Immature natural killer cell (primary cell): ENCODE measurements at regions not wholly inside any gene's neighbourhood (a gene's known extent, or its start where the extent isn't known, plus 50 kb on each side); places are given as distances from the start of the nearest gene placed in this dataset.
"Not testable (repeated sequence)": the region's sequence is repeated elsewhere in the genome, so short reads cannot be mapped to it uniquely, and the experiment has no call there.

Experiments
- DNase-seq, 3 donors: peaks; one replicate each; pipeline ENCODE4 v3.0.0; 2022; ENCODE audit warnings: mixed read lengths in 1 of 3
- H3K27ac Mint-ChIP-seq, 6 donors: one replicate each; pipeline ENCODE4 v1.8.0; 2020; ENCODE audit warnings: mixed read lengths in 6 of 6, mild to moderate bottlenecking in 5 of 6, inconsistent platforms in 4 of 6, moderate library complexity in 3 of 6
- H3K27me3 Mint-ChIP-seq, 3 donors: one replicate each; pipeline ENCODE4 v1.8.0; 2020 to 2021; ENCODE audit warnings: low read depth in 3 of 3, mild to moderate bottlenecking in 3 of 3, mixed read lengths in 3 of 3, moderate library complexity in 3 of 3, inconsistent platforms in 1 of 3
- H3K36me3 Mint-ChIP-seq, 3 donors: one replicate each; pipeline ENCODE4 v1.8.0; 2020; ENCODE audit warnings: mixed read lengths in 3 of 3, inconsistent platforms in 2 of 3, mild to moderate bottlenecking in 2 of 3
- H3K4me1 Mint-ChIP-seq, 2 donors: one replicate each; pipeline ENCODE4 v1.8.0; 2020; ENCODE audit warnings: inconsistent platforms in 2 of 2, mild to moderate bottlenecking in 2 of 2, mixed read lengths in 2 of 2, moderate library complexity in 1 of 2
- H3K4me3 Mint-ChIP-seq, 5 donors: one replicate each; pipeline ENCODE4 v1.8.0; 2020; ENCODE audit warnings: mild to moderate bottlenecking in 5 of 5, mixed read lengths in 5 of 5, inconsistent platforms in 3 of 5, moderate library complexity in 3 of 5
- H3K9me3 Mint-ChIP-seq, 6 donors: one replicate each; pipeline ENCODE4 v1.8.0; 2020; ENCODE audit warnings: mild to moderate bottlenecking in 6 of 6, mixed read lengths in 6 of 6, inconsistent platforms in 4 of 6, moderate library complexity in 3 of 6

DNA sequence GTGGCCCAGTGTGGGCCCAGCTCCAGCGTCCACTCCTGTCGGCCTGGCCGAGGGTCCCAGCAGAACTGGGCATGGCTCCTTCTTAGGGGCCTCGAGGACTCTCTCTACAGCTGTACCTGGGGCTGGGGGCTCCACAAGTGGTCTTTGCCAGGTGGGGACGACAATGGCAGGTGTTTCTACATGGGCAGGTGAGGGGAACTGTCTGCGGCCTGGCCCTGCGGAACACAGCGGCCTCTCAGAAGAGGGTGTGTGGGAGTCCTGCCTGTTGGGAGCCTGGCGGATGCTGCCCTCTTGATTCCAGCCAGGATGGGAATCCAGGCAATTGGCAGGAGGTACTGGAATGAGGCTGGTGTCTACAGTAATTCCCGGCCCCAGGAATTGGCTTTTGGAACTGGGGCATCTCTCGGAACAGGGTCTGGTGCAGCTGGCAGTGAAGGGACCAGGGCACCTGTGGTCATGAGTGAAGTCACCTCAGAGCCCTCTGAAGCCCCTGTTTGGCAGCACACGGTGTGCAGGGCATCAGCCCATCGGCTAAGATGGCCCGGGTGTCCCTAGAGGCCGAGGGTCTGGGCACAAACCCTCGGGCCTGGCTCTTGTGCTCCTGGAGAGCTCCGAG, 357.9 kb downstream of the TMEM121 start:
- not testable (repeated sequence) for H3K27ac Mint-ChIP-seq, H3K9me3 Mint-ChIP-seq, DNase-seq, H3K4me3 Mint-ChIP-seq, H3K4me1 Mint-ChIP-seq, H3K36me3 Mint-ChIP-seq, H3K27me3 Mint-ChIP-seq

GRCh38 chr14:105884808-105885281, 358.5 kb downstream of the TMEM121 start:
- H3K27me3 Mint-ChIP-seq: peaks cover 0 to 2% (median 1%) of the 10 kb centered on the region in 3 donors
- no peak overlapping the region for H3K4me3 Mint-ChIP-seq
- no peaks in the 10 kb centered on the region for H3K4me1 Mint-ChIP-seq
- H3K27ac Mint-ChIP-seq: no peak overlapping the region
- H3K36me3 Mint-ChIP-seq: no peaks in the 10 kb centered on the region
- H3K9me3 Mint-ChIP-seq: no peaks in the 10 kb centered on the region
- DNase-seq: no peak

DNA sequence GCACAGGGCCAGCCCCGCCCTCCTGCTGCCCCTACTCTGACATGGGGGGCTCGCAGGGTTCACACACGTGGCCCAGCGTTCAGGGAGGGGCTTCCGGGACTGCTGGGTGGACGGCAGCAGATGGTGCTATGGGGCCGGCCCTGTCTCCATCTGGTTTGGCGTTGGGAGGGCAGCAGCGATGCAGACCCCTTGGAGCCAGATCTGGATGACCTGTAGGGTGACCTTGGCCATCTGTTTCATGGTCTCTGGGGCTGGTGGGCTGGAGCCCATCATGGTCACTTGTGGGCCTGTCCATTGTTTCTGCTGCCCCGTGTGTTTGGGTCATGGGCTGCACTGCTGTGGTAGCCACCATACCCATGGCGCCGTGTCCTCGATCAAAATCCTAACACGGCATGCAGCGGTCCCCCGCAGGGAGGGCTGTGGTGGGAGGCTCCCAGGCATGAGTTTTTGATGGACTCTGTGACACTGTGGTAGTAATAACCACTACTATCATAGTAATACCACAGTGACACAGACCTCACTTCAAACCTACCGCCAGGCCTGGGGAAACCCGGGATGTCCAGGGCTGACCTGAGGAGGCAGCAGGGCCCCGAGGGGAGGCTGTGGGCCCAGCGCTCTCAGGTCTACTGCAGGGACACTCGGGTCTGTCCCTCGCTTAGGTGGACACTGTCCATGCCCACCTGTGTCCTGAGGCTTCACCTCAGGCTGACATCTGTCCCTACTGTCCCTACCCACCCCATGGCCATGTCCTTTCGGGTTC, 359.4 kb downstream of the TMEM121 start:
- Mint-ChIP-seq H3K4me1 (no peaks in the 10 kb centered on the region), H3K36me3 (no peaks in the 10 kb centered on the region), H3K27ac (no peak overlapping the region), H3K27me3 (peaks cover 0 to 2% (median 1%) of the 10 kb centered on the region in 3 donors), H3K4me3 (no peak overlapping the region), H3K9me3 (no peaks in the 10 kb centered on the region)
- DNase-seq: peak in 1 of 3 donors; percentile 14

- H3K27ac Mint-ChIP-seq, H3K36me3 Mint-ChIP-seq, DNase-seq, H3K9me3 Mint-ChIP-seq, H3K4me3 Mint-ChIP-seq, H3K4me1 Mint-ChIP-seq, H3K27me3 Mint-ChIP-seq: not testable (repeated sequence)
Measured at GRCh38 chr14:105886791-105887191, 360.4 kb downstream of the TMEM121 start.

DNA sequence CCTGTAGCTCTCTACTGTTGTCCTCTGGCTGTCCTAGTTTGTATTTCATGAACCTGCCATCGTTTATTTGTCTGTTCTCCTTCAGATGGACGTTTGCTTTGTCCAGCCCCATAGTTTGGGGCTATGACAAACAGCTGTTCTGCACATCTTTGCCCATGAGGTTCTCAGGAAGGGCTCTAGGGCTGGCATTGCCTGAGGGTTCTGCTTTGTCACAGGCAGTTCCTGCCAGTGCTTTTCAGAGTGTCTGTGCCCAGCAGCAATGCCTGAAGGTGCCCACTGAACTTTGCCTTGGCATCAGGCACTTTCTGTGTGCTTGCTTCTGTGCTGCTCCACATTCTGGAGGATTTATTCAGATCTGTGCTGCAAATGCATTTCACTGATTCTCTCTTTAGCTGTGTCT, 361.3 kb downstream of the TMEM121 start:
- Mint-ChIP-seq H3K9me3 (no peaks in the 10 kb centered on the region), H3K27me3 (peaks cover 0 to 2% (median 1%) of the 10 kb centered on the region in 3 donors), H3K27ac (no peak overlapping the region), H3K4me3 (no peak overlapping the region), H3K4me1 (no peaks in the 10 kb centered on the region), H3K36me3 (no peaks in the 10 kb centered on the region)
- DNase-seq: no peak

DNA sequence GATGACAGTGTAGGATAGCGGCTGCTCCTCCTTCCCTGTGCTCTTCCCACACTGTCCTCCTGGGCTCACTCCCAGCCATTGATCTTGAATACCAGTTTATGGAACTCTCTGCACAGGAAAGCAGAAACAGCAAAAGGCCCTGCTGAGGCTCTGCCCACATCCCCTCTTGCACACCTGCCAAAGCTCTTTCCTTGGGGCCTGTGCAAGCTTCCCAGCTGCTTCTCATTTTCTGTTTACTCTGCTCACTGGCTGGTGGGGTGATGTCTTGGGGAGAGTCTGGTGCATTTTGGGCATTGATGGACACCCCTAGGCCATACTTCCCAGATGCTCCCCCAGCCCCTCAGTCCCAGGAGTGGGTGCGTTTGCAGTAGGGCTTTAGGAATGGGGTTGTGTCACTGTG, 361.8 kb downstream of the TMEM121 start:
- H3K36me3 Mint-ChIP-seq: no peaks in the 10 kb centered on the region
- no peak for DNase-seq
- H3K27me3 Mint-ChIP-seq: peaks cover 0 to 2% (median 1%) of the 10 kb centered on the region in 3 donors
- no peak overlapping the region for H3K27ac Mint-ChIP-seq
- no peak overlapping the region for H3K4me3 Mint-ChIP-seq
- no peaks in the 10 kb centered on the region for H3K4me1 Mint-ChIP-seq
- H3K9me3 Mint-ChIP-seq: no peaks in the 10 kb centered on the region

GRCh38 chr14:105888784-105889665, 362.6 kb downstream of the TMEM121 start:
- Mint-ChIP-seq H3K27me3 (peaks cover 0 to 2% (median 1%) of the 10 kb centered on the region in 3 donors), H3K36me3 (no peaks in the 10 kb centered on the region), H3K4me1 (no peaks in the 10 kb centered on the region), H3K9me3 (no peaks in the 10 kb centered on the region), H3K4me3 (no peak overlapping the region), H3K27ac (no peak overlapping the region)
- DNase-seq: no peak

DNA sequence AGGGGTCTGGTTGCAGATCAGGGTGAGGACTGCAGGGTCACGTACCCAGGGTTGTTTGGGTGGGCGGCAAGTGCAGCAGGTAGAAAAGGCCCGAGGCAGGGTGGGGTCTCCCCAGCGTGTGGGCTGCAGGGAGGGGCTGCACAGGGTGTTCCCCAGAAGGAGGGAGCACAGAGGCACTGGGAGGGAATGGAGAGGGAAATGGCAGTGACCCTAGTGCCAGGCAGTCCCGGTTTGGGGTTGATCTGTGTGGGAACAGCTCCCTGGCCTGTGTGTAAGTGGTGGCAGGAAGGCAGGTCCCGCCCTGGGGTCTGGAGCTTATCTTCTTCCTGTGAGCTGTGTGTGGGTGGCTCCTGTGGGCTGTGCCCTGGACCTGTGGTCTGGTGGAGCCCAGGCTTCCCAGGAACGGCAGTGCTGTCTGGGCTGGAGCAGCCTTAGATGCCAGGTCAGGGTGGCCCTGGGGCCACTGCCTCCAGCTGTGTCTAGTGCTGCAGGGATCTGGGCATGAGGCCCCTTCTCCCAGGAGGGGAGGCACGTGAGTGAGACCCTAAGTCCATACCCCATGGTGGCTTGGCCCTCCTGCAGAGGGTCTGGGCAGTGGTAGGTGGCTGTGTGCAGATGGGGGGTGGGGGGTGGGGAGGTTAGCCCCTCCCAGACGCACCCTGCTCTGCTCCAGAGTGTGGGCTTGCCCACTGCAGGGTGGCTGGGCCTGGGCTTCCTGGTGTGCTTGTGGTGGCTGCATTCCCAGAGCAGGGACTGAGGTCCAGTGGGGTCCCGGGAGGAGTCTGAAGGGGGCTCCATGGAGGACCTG, 363.5 kb downstream of the TMEM121 start:
- no peak overlapping the region for H3K4me3 Mint-ChIP-seq
- peaks cover 0 to 2% (median 1%) of the 10 kb centered on the region in 3 donors for H3K27me3 Mint-ChIP-seq
- no peak for DNase-seq
- no peaks in the 10 kb centered on the region for H3K4me1 Mint-ChIP-seq
- no peaks in the 10 kb centered on the region for H3K36me3 Mint-ChIP-seq
- H3K27ac Mint-ChIP-seq: no peak overlapping the region
- no peaks in the 10 kb centered on the region for H3K9me3 Mint-ChIP-seq

GRCh38 chr14:105890474-105891220, 364.3 kb downstream of the TMEM121 start:
- no peak for DNase-seq
- H3K27me3 Mint-ChIP-seq: peaks cover 0 to 2% (median 1%) of the 10 kb centered on the region in 3 donors
- H3K36me3 Mint-ChIP-seq: no peaks in the 10 kb centered on the region
- peak overlapping the region in 1 of 5 donors; percentile 26 for H3K4me3 Mint-ChIP-seq
- H3K4me1 Mint-ChIP-seq: no peaks in the 10 kb centered on the region
- no peak overlapping the region for H3K27ac Mint-ChIP-seq
- no peaks in the 10 kb centered on the region for H3K9me3 Mint-ChIP-seq

GRCh38 chr14:105891221-105891602, 364.8 kb downstream of the TMEM121 start:
- Mint-ChIP-seq H3K4me3 (no peak overlapping the region), H3K4me1 (no peaks in the 10 kb centered on the region), H3K9me3 (no peaks in the 10 kb centered on the region), H3K27ac (no peak overlapping the region), H3K36me3 (no peaks in the 10 kb centered on the region), H3K27me3 (peaks cover 0 to 2% (median 1%) of the 10 kb centered on the region in 3 donors)
- DNase-seq: no peak

DNA sequence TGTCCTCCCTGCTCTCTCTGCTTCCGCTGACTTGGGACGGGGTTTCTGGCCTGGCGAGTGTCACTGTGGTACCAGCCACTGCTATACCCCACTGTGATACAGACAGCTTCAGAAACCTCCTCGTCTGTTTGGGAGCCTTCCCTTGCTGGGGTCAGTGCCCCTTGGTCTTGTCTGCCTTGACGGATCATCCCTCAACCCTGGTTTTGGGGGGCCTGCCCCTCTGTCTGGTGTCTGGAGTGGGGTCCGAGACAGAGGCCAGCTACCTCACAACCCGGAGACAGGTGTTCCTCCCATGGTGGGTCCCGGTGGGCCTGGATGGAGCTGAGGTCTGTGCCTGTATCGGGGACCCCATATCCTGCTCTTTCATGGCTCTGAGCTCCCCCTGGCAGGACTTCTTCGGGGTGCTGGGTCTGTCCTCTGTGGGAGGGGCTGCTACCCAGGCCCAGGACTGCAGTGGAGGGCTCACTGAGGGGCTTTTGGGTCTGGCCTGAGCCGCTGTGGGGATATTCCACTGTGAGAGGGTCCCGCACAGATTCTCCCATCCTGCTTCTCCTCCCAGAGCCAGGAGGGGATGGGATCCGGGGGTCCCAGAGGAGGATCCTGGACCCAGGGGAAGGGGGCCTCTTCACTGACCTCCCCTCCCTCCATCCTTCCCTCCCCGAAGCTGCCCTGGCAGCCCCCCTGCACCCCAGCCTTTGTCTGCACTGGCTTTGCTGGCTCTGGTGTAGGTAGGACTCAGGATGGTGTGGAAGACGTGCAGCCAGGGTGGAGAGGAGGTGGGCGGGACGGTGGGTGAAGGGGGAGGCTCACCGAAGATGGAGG, 365.5 kb downstream of the TMEM121 start:
- peaks cover 0 to 2% (median 1%) of the 10 kb centered on the region in 3 donors for H3K27me3 Mint-ChIP-seq
- no peak overlapping the region for H3K27ac Mint-ChIP-seq
- no peaks in the 10 kb centered on the region for H3K9me3 Mint-ChIP-seq
- no peaks in the 10 kb centered on the region for H3K4me1 Mint-ChIP-seq
- no peaks in the 10 kb centered on the region for H3K36me3 Mint-ChIP-seq
- no peak overlapping the region for H3K4me3 Mint-ChIP-seq
- no peak for DNase-seq
